ENCODE measurements at regions not wholly inside any gene's neighbourhood (a gene's known extent, or its start where the extent isn't known, plus 50 kb on each side); places are given as distances from the start of the nearest gene placed in this dataset.

GRCh38 chr12:65764325-65764724 is 60.0 kb upstream of the HMGA2 start:
- no peak for TF ChIP-seq CTCF (IDR thresholded peaks at IDR 0.05)
- TF ChIP-seq POLR2A (IDR thresholded peaks at IDR 0.05) = no peak
